Upper lobe of left lung (tissue), 4 donors: ENCODE measurements at regions not wholly inside any gene's neighbourhood (a gene's known extent, or its start where the extent isn't known, plus 50 kb on each side); places are given as distances from the start of the nearest gene placed in this dataset.
"Not testable (repeated sequence)": the region's sequence is repeated elsewhere in the genome, so short reads cannot be mapped to it uniquely, and the experiment has no call there.

ENCODE experiments used
- POLR2A ChIP-seq, 4 donors: fragments of 450-650 bp; IDR thresholded peaks; one replicate each; pipeline ENCODE4 v1.5.1; 2016 to 2017; ENCODE audit warnings: antibody characterized with exemption in 4 of 4, mild to moderate bottlenecking in 2 of 4
- POLR2AphosphoS5 ChIP-seq, 2 donors: sonication (generic); formaldehyde crosslinking; IDR thresholded peaks; one replicate each; pipeline ENCODE4 v1.5.1; 2017; ENCODE audit warnings: antibody characterized with exemption in 2 of 2

GRCh38 chr3:145459681-145460080 lies 701.3 kb downstream of the PLOD2 start:
- not testable (repeated sequence) for TF ChIP-seq POLR2A, POLR2AphosphoS5 (IDR thresholded peaks at IDR 0.05)
